ENCODE measurements at regions not wholly inside any gene's neighbourhood (a gene's known extent, or its start where the extent isn't known, plus 50 kb on each side); places are given as distances from the start of the nearest gene placed in this dataset.

GRCh38 chr20:55580475-55580874, 424.8 kb downstream of the CBLN4 start:
- CTCF ChIA-PET: no interaction called here
- Mint-ChIP-seq H3K36me3 (ENCODE audit: low read depth) (no peaks in the 10 kb centered on the region), H3K27me3 (ENCODE audit: low read depth) (no peaks in the 10 kb centered on the region), H3K4me1 (ENCODE audit: low read depth) (no peaks in the 10 kb centered on the region), H3K9me3 (peaks cover 3% of the 10 kb centered on the region), H3K27ac (no peak overlapping the region), H3K4me3 (no peak overlapping the region)
- DNase-seq: no peak
- intact Hi-C loops (cut with micrococcal nuclease): no loop called here

GRCh38 chr20:55579802-55580201, 425.5 kb downstream of the CBLN4 start:
- intact Hi-C loops (cut with micrococcal nuclease): no loop called here
- H3K36me3 Mint-ChIP-seq (ENCODE audit: low read depth): no peaks in the 10 kb centered on the region
- H3K4me1 Mint-ChIP-seq (ENCODE audit: low read depth): no peaks in the 10 kb centered on the region
- no peak for DNase-seq
- CTCF ChIA-PET: no interaction called here
- H3K27ac Mint-ChIP-seq: no peak overlapping the region
- H3K4me3 Mint-ChIP-seq: no peak overlapping the region
- H3K27me3 Mint-ChIP-seq (ENCODE audit: low read depth): no peaks in the 10 kb centered on the region
- H3K9me3 Mint-ChIP-seq: peaks cover 3% of the 10 kb centered on the region

DNA sequence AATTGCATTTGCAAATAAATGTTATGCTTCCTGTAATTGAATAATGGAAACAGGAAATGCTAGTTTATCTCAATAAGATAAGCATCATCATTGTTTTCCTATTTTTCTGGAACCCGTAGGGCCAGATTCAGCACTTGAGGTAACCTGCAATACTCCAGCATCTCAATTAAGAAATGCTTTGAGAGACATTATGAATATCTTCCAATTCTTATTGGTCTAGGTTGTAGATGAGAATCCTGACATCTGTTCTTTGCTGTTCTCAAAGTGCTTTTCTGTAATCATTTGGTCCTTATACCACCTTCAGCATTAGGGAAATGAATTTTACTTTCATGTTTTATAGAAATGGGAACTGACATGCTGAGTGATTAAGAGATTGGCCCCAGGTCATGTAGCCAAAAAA, 428.3 kb downstream of the CBLN4 start:
- no peak for DNase-seq
- Mint-ChIP-seq H3K9me3 (peaks cover 3% of the 10 kb centered on the region), H3K36me3 (ENCODE audit: low read depth) (no peaks in the 10 kb centered on the region), H3K4me3 (no peak overlapping the region), H3K27ac (no peak overlapping the region), H3K27me3 (ENCODE audit: low read depth) (no peaks in the 10 kb centered on the region), H3K4me1 (ENCODE audit: low read depth) (no peaks in the 10 kb centered on the region)
- CTCF ChIA-PET: no interaction called here
- intact Hi-C loops (cut with micrococcal nuclease): no loop called here

GRCh38 chr20:55569084-55569483, 436.2 kb downstream of the CBLN4 start:
- no peak overlapping the region for H3K27ac Mint-ChIP-seq
- no peaks in the 10 kb centered on the region for H3K27me3 Mint-ChIP-seq (ENCODE audit: low read depth)
- DNase-seq: no peak
- CTCF ChIA-PET: no interaction called here
- intact Hi-C loops (cut with micrococcal nuclease): no loop called here
- no peaks in the 10 kb centered on the region for H3K9me3 Mint-ChIP-seq
- H3K4me3 Mint-ChIP-seq: no peak overlapping the region
- H3K36me3 Mint-ChIP-seq (ENCODE audit: low read depth): no peaks in the 10 kb centered on the region
- no peaks in the 10 kb centered on the region for H3K4me1 Mint-ChIP-seq (ENCODE audit: low read depth)

DNA sequence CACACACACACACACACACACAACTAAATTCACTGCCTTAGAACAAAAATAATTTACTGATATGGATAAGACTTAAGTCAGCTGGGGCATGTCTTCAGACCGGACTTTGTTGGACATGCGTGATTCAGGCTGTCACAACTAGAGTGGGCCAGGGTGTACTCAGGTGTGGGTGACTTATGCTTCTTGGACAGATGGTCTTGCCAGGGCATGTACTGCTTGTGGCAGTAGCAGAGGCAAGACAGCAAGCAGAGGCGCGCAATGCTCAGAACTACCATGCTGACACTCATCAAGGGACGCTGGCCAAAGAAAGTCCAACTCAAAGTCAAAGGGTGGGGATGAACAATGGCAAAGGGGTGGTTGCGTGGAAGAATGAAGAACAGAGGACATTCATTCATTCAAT, 437.5 kb downstream of the CBLN4 start:
- H3K36me3 Mint-ChIP-seq (ENCODE audit: low read depth): no peaks in the 10 kb centered on the region
- no peaks in the 10 kb centered on the region for H3K9me3 Mint-ChIP-seq
- no peak for DNase-seq
- intact Hi-C loops (cut with micrococcal nuclease): no loop called here
- H3K4me3 Mint-ChIP-seq: no peak overlapping the region
- H3K27me3 Mint-ChIP-seq (ENCODE audit: low read depth): no peaks in the 10 kb centered on the region
- H3K27ac Mint-ChIP-seq: no peak overlapping the region
- H3K4me1 Mint-ChIP-seq (ENCODE audit: low read depth): no peaks in the 10 kb centered on the region
- CTCF ChIA-PET: no interaction called here

DNA sequence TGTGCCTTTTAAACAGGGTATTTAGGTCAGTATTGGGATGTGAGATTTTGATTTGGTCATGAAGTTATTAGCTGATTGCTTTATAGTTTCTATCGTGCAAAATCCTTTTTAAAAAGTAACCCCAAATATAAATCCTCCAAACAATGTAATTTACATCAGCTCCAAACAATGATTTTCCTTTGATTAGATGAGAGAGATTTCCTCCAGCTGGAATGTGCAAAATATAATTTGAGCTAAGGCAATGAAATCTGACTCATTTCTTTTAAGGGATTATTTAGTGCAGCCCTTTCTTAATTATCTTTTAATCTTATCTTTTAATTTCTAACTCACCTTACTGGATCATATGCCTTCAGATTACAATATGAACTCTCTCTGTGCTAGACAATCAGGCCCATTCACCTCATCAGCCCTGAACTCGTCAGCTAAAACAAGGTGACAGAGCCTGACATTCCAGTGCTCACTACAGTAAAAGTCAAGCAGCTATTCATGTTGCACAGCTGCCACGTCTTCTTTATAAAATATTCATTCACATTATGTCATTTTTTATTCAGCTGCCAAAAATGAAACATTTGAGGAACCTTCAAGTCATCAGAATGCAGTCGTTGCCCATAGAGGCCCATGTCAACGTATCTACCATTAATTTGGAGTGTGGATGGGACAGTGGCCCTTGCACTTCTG, 440.1 kb downstream of the CBLN4 start:
- no peak overlapping the region for H3K27ac Mint-ChIP-seq
- peaks cover 2% of the 10 kb centered on the region for H3K9me3 Mint-ChIP-seq
- no peaks in the 10 kb centered on the region for H3K36me3 Mint-ChIP-seq (ENCODE audit: low read depth)
- H3K27me3 Mint-ChIP-seq (ENCODE audit: low read depth): no peaks in the 10 kb centered on the region
- H3K4me3 Mint-ChIP-seq: no peak overlapping the region
- no peak for DNase-seq
- CTCF ChIA-PET: interaction anchor here (0.7 kb wide), 1 partner anchor 144 kb away, joined by 4 read pairs; no protein-coding TSS in a partner anchor
- H3K4me1 Mint-ChIP-seq (ENCODE audit: low read depth): no peaks in the 10 kb centered on the region
- intact Hi-C loops (cut with micrococcal nuclease): no loop called here

- Mint-ChIP-seq H3K27me3 (ENCODE audit: low read depth) (no peaks in the 10 kb centered on the region), H3K27ac (no peak overlapping the region), H3K4me1 (ENCODE audit: low read depth) (no peaks in the 10 kb centered on the region), H3K36me3 (ENCODE audit: low read depth) (no peaks in the 10 kb centered on the region), H3K9me3 (peaks cover 5% of the 10 kb centered on the region), H3K4me3 (no peak overlapping the region)
- CTCF ChIA-PET: no interaction called here
- intact Hi-C loops (cut with micrococcal nuclease): no loop called here
- no peak for DNase-seq
Observed at GRCh38 chr20:55561259-55561658, 444.1 kb downstream of the CBLN4 start.

GRCh38 chr20:55557191-55557590, 448.1 kb downstream of the CBLN4 start:
- Mint-ChIP-seq H3K4me1 (ENCODE audit: low read depth) (no peaks in the 10 kb centered on the region), H3K9me3 (peaks cover 11% of the 10 kb centered on the region), H3K4me3 (no peak overlapping the region), H3K27ac (no peak overlapping the region), H3K27me3 (ENCODE audit: low read depth) (no peaks in the 10 kb centered on the region), H3K36me3 (ENCODE audit: low read depth) (no peaks in the 10 kb centered on the region)
- CTCF ChIA-PET: no interaction called here
- intact Hi-C loops (cut with micrococcal nuclease): no loop called here
- no peak for DNase-seq

- H3K9me3 Mint-ChIP-seq: peaks cover 9% of the 10 kb centered on the region
- H3K4me3 Mint-ChIP-seq: no peak overlapping the region
- CTCF ChIA-PET: no interaction called here
- intact Hi-C loops (cut with micrococcal nuclease): no loop called here
- H3K36me3 Mint-ChIP-seq (ENCODE audit: low read depth): no peaks in the 10 kb centered on the region
- H3K4me1 Mint-ChIP-seq (ENCODE audit: low read depth): no peaks in the 10 kb centered on the region
- H3K27me3 Mint-ChIP-seq (ENCODE audit: low read depth): no peaks in the 10 kb centered on the region
- no peak overlapping the region for H3K27ac Mint-ChIP-seq
- DNase-seq: no peak
Observed at GRCh38 chr20:55555075-55555650, 450.2 kb downstream of the CBLN4 start.

DNA sequence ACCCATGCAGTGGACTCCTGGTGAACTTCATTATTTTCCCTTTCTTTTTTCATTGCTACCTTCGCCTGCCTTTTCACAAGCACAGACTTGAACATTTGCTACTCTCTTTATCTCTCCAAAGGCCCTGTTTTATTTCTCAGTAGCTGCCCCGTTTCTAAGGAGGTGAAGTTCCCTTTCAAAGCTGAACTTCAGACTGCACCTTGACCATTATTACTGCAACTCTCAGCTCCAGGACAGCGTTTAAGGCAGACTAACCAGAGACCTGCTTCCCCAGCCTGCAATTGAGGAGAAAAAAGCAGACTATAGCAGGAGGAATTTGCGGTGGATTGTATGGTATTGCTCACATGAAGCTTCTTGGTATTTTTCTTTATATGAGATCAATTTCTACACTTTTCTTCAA, 460.7 kb downstream of the CBLN4 start:
- H3K27ac Mint-ChIP-seq: no peak overlapping the region
- no peak overlapping the region for H3K4me3 Mint-ChIP-seq
- no peak for DNase-seq
- H3K27me3 Mint-ChIP-seq (ENCODE audit: low read depth): no peaks in the 10 kb centered on the region
- H3K36me3 Mint-ChIP-seq (ENCODE audit: low read depth): no peaks in the 10 kb centered on the region
- no peaks in the 10 kb centered on the region for H3K9me3 Mint-ChIP-seq
- H3K4me1 Mint-ChIP-seq (ENCODE audit: low read depth): no peaks in the 10 kb centered on the region
- CTCF ChIA-PET: no interaction called here
- intact Hi-C loops (cut with micrococcal nuclease): no loop called here

- intact Hi-C loops (cut with micrococcal nuclease): no loop called here
- DNase-seq: no peak
- Mint-ChIP-seq H3K27ac (no peak overlapping the region), H3K36me3 (ENCODE audit: low read depth) (no peaks in the 10 kb centered on the region), H3K27me3 (ENCODE audit: low read depth) (peaks cover 1% of the 10 kb centered on the region), H3K4me1 (ENCODE audit: low read depth) (no peaks in the 10 kb centered on the region), H3K9me3 (no peaks in the 10 kb centered on the region), H3K4me3 (no peak overlapping the region)
- CTCF ChIA-PET: no interaction called here
Observed at GRCh38 chr20:55540486-55540885, 464.8 kb downstream of the CBLN4 start.

- no peaks in the 10 kb centered on the region for H3K9me3 Mint-ChIP-seq
- no peak overlapping the region for H3K27ac Mint-ChIP-seq
- intact Hi-C loops (cut with micrococcal nuclease): no loop called here
- CTCF ChIA-PET: no interaction called here
- H3K4me1 Mint-ChIP-seq (ENCODE audit: low read depth): no peaks in the 10 kb centered on the region
- H3K4me3 Mint-ChIP-seq: no peak overlapping the region
- H3K36me3 Mint-ChIP-seq (ENCODE audit: low read depth): no peaks in the 10 kb centered on the region
- peaks cover 2% of the 10 kb centered on the region for H3K27me3 Mint-ChIP-seq (ENCODE audit: low read depth)
- DNase-seq: no peak
Observed at GRCh38 chr20:55540013-55540412, 465.3 kb downstream of the CBLN4 start.

DNA sequence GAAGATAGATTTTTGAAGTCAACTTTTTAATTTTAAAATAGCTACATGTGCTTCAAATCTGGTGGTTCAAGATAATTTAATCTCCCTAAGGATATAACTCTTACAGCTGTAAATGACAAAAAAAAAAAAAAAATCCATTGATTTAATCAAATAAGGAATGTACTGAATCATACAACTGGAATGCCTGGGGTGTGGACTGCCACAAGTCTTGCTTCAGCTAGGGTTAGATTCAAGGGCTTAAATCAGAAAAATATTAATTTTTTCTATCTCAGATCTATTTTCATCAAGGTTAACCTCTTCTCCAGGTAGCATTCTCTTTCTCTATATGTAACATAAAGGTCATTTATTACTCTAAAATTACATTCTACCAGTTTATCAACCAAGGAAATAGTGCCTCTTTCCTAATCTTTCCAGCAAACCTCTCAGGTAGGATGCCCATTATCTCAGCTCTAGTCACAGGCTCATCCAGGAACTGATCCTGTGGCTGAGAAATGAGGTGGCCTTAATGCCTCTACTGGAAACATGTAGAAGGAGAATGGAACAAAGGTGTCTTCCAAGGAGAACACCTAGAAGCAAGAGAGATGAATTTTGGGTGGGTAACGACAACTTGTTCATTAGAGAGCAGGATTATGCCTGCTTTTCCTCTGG, 466.9 kb downstream of the CBLN4 start:
- DNase-seq: no peak
- Mint-ChIP-seq H3K4me3 (no peak overlapping the region), H3K27me3 (ENCODE audit: low read depth) (peaks cover 2% of the 10 kb centered on the region), H3K9me3 (peaks cover 2% of the 10 kb centered on the region), H3K27ac (no peak overlapping the region), H3K4me1 (ENCODE audit: low read depth) (no peaks in the 10 kb centered on the region), H3K36me3 (ENCODE audit: low read depth) (no peaks in the 10 kb centered on the region)
- CTCF ChIA-PET: no interaction called here
- intact Hi-C loops (cut with micrococcal nuclease): no loop called here
